Hepatocyte (in vitro differentiated cells): ENCODE measurements at regions not wholly inside any gene's neighbourhood (a gene's known extent, or its start where the extent isn't known, plus 50 kb on each side); places are given as distances from the start of the nearest gene placed in this dataset.

ENCODE experiments used
- EZH2 ChIP-seq: fragments of 200-600 bp; sonication (generic); IDR thresholded peaks from 2 replicates; pipeline ENCODE4 v1.6.1; 2016; ENCODE audit warnings: antibody characterized with exemption, mild to moderate bottlenecking, borderline replicate concordance
- EZH2phosphoT487 ChIP-seq: fragments of 200-600 bp; sonication (generic); IDR thresholded peaks from one replicate; pipeline ENCODE4 v1.6.1; 2018; ENCODE audit warnings: antibody characterized with exemption, mild to moderate bottlenecking, low read depth, moderate library complexity; ENCODE audit not compliant: unreplicated experiment, severe bottlenecking
- TF ChIP-seq, protein P1 (sequence below): fragments of 200-600 bp; sonication (generic); IDR thresholded peaks from 2 replicates; pipeline ENCODE4 v1.5.1; 2016; ENCODE audit warnings: antibody characterized with exemption, mild to moderate bottlenecking; ENCODE audit not compliant: poor library complexity

DNA sequence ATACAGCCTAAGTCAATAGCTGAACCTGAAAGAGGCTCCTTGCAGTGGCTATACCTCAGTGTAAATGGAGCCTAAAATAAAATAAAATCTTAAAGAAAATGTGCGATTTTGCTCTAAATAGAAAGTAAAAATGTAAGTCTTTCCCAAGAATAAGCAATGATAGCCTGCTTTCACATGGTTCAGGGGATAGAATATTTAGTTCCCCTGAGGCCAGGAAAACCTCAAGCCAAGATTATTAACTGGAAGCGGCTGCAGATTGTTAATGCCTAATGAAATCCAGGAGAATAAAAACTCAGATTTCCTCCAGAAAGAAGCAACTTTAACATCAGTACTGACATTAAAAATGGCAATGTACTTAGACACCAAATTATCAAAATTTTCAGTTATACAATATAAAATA lies 463.7 kb downstream of the CYLC2 start:
- TF ChIP-seq, protein P1, sequence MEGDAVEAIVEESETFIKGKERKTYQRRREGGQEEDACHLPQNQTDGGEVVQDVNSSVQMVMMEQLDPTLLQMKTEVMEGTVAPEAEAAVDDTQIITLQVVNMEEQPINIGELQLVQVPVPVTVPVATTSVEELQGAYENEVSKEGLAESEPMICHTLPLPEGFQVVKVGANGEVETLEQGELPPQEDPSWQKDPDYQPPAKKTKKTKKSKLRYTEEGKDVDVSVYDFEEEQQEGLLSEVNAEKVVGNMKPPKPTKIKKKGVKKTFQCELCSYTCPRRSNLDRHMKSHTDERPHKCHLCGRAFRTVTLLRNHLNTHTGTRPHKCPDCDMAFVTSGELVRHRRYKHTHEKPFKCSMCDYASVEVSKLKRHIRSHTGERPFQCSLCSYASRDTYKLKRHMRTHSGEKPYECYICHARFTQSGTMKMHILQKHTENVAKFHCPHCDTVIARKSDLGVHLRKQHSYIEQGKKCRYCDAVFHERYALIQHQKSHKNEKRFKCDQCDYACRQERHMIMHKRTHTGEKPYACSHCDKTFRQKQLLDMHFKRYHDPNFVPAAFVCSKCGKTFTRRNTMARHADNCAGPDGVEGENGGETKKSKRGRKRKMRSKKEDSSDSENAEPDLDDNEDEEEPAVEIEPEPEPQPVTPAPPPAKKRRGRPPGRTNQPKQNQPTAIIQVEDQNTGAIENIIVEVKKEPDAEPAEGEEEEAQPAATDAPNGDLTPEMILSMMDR = no peak
- no peak for TF ChIP-seq EZH2phosphoT487
- no peak for TF ChIP-seq EZH2
